ENCODE measurements at regions not wholly inside any gene's neighbourhood (a gene's known extent, or its start where the extent isn't known, plus 50 kb on each side); places are given as distances from the start of the nearest gene placed in this dataset.
"Not testable (repeated sequence)": the region's sequence is repeated elsewhere in the genome, so short reads cannot be mapped to it uniquely, and the experiment has no call there.

DNA sequence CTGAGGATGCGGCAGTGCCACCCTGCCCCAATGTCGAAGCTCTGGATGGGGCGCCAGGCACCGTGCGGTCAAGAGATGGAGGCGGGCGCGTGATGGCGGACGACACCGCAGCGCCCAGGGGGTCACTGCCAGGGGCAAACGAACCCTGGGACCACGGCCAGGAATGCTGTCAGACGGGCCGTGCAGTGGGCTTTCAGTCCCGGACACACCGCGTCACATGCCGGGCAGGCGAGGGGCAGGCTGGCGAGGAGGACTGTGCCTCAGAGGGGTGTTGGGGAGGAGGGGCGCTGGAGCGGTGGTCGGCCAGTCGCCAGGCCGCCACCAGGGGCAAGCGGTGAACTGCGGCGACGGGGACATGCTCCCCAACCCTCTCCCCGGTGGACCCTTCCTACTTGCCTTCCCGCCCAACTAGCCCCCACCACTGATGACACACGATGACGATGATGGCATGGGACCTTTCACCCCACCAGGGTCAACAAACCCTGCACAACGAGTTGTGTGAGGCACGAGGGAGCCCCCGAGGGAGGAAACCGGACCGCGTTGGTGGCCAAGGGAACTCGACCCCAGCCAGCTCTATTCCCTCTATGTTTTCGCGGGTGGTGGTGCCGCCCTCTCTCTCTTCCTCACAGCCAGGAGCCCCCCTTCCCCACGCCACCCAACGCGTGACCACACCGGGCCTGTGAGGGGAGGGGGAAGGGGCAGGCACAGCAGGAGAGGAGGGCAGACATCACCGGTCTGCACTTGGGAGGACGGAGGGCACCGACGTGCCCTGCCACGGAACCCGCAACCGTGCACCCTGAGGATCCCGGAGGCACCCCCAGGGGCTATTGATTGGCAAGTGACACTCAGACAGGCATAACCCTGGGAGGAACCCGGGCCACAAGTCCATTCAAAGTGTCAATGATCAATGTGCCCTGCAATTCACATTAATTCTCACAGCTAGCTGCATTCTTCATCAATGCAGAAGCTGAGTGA is 1960.9 kb upstream of the DEFB115 start:
- no peak for DNase-seq (ENCODE audit: low spot score)

DNA sequence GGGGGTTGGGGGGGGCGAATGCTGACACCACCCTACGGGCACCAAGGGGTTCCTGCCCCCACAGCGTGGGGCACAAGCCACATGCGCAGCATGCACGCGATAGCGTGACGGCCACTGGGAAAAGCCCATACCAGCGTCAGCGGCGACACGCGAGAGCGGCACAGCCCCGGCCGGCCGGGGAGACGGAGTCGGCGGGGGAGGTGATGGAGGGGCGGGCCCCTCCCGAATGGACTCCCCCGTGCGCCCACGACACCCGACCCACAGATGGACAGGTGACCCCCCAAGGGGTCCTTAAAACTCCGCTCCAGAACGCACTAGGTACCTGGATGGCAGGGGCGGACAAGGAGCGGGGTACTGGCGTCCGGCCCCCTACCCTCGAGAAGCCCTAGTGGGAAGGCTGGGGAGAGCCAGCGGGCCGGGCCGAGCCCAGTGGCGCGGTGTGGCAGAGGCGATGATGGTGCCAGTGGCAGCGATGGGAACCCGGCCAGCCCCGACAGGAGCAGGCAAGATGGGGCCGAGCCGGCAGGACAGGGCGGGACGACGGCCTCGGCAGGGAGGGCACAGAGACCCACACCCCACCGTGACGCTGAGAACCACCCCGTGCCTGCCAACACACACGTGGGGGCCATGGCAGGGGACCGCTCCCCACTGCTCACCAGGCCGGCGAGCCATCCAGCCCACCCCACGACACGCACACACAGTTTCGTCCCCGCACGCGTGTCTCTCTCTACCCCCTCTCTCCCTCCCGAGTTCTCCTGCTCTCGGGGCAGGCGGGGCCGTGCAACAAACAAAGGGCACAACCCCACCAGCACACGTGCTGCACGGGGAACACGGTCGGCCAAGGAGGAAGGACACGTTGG is 1959.8 kb upstream of the DEFB115 start:
- no peak for DNase-seq (ENCODE audit: low spot score)

DNA sequence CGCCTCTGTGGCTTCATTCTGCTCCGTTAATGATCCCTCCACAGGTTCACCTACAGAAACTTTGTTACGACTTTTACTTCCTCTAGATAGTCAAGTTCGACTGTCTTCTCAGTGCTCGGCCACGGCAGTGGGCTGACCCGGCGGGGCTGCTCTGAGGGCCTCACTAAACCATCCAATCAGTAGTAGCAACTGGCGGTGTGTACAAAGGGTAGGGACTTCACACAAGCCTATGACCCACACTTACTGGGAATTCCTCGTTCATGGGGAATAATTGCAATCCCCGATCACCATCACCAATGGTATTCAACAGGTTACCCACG is 1959.2 kb upstream of the DEFB115 start:
- DNase-seq (ENCODE audit: low spot score): no peak

DNA sequence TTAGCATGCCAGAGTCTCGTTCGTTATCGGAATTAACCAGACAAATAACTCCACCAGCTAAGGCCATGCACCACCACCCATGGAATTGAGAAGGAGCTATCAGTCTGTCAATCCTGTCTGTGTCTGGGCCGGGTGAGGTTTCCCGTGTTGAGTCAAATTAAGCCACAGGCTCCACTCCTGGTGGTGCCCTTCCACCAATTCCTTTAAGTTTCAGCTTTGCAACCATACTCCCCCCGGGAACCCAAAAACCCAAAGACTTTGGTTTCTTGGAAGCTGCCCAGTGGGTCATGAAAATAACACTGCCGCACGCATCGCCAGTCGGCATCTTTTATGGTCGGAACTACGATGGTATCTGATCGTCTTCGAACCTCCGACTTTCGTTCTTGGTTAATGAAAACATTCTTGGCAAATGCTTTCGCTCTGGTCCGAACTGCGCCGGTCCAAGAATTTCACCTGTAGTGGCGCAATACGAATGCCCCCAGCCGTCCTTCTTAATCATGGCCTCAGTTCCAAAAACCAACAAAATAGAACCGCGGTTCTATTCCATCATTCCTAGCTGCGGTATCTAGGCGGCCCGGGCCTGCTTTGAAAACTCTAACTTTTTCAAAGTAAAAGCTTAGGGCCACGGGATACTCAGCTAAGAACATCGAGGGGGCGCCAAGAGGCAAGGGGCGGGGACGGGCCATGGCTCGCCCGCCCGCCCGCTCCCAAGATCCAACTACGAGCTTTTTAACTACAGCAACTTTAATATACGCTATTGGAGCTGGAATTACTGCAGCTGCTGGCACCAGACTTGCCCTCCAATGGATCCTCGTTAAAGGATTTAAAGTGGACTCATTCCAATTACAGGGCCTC is 1958.5 kb upstream of the DEFB115 start:
- no peak for DNase-seq (ENCODE audit: low spot score)

DNA sequence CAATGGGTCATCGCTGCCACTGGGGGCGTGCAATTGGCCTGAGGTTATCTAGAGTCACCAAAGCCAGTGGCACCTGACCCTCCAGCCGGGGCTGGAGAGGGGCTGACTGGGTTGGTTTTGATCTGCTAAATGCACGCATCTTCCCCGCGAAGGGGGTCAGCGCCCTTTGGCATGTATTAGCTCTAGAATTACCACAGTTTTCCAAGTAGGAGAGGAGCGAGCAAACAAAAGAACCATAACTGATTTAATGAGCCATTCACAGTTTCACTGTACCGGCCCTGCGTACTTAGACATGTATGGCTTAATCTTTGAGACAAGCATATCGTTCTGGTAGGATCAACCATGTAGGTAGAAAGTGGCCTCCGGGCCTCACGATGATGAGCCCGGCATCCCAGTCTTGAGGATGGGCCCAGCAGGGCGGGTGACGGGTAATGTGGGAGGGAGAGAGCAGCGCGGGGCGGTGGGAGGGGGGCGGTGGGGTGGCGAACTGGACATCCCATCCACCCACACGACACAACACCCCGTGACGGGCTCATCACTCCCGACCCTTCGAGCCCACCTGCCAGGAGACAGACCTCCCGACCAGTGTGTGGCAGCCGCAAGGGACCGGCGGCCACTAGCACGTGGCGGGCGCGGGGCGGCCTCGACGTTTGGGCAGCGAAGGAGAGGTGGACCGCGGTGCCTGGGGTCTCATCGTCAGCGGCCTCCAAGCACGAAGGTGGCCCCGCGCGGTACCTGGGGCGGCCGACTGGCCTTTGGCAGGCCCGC is 1957.5 kb upstream of the DEFB115 start:
- DNase-seq (ENCODE audit: low spot score): no peak

DNA sequence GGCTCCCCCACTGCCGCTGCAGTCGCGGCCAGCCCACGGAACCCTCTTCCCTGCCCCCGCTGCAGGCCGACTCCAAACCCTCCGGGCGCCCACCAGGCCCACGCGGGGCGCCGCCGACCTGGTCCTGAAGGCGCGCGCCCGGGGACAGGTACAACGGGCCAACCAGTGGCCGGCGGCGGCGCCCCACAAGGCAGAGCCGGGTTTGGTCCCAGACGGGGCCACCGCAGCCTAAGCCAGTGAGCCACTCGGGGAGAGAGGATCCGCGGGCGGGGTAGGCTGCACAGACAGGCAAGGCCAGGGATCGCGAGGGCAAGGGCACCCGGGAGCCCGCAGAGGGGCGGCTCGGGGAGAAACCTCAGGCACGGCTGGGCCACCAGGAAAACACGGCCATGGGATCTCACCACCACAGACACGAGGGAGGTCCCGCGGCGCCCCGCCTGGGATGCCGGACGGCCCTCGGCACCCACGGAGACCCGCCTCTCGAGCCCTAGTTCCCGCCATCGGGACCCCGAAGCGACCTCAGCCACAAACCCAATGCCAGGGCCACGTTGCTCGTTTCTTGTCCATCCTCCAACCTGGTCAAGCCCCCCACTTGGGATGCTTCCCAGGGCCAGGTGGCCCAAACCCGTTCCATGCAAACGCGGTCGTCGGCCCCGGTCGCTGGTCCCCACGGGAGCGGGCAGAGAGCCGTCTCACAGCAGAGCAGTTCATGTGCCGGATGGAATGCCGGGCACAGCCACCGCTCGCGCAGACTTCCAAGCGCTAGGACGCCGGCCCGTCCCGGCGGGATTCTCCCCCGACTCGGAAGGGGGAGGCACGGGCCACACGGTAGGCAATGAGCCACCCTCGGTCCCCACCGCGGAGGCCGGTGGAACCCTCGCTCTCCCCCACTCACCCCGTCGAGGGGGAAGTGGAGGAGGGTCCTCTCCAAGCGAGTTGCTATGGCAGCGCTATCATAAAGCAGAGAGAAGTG is 1956.6 kb upstream of the DEFB115 start:
- DNase-seq (ENCODE audit: low spot score): no peak

DNA sequence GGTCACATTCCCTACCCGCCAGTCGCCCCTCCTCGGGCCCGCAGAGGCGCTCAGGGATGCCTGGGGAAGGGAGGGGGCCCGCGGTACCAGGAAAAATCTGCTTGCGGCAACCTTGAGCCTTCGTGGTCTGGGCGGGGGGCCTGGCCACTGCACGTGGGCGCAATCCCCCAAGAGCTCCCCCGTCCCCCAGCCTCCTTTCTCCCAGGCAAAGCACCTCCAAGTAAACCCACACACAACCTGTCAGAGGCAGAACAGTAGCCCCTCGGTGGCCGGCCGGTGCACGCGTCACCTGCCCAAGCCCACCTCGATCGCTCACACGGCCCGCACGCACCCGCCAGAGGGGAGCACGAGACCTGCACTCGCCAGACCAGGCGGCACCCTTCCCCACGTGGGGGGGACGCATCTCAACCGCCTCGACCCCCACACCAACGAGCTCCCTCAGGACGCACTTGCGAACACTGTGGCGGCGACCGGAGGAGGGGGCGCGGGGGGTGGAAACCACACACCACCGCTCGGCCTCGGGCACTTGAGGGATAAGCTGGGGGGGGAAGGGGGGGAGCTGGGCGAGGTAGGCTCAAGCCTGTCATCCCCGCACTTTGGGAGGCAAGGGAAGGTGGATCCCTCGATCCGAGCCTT is 1955.7 kb upstream of the DEFB115 start:
- no peak for DNase-seq (ENCODE audit: low spot score)

DNA sequence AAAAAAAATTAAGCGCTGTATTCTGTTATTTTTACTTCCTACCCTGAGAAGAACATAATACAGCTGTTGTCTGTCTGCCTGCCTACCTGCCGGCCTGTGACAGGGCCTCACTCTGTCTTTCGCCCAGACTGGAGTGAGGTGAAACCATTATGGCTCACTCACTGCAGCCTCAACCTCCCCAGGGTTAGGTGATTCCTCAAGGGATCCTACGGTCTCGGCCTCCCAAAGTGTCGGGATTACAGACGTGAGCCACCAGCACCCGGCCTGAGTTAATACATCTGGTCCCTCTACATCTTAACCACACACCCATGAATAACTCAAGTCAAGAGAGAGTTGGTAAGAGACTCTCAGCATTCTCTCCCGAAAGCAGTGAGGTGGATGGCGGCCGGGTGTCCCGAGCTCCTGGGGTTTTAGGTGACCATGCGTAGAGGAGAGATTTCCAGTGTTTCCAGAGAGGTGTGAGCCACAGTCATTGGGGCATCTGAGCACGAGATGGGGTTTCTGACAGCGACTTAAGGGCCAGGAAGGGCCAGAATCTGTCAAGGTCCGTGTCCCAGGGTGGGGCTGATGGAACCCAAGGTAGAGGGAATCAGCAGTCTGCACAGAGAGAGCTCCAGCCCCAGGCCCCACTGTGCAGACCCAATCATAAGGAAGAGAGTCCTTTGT is 1954.4 kb upstream of the DEFB115 start:
- DNase-seq (ENCODE audit: low spot score): no peak

DNA sequence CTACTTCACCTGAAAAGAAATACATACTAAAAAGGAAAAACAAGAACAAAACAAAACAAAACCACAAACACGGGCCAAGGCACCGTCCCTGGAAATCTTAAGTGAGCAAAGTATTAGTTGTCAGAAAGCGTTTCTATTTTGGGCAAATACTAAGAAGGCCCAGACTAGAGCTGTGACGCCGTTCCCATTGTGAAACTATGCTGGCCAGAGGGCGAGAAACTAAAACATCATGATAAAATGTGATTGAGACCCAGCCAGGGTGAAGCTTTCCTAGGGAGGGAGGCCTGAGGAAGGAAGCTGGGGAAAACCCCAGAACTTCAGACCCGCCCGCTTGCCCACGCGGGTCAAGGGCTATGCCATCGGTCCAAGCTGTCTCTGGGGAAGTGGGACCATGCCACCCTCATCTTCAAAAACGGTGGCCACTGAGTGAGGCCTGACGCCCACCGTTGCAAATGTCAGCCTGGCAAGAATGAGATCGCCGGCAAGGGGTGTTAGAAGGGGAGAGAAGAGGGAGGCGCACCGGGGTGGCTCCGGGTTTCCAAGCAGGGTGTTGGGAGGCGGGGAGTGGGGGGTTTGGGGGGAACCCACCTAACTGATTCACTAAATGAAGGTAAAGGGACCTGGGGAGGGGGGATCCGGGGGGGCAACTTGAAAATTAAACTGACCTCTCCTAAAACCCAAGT is 1950.9 kb upstream of the DEFB115 start:
- no peak for DNase-seq (ENCODE audit: low spot score)

DNA sequence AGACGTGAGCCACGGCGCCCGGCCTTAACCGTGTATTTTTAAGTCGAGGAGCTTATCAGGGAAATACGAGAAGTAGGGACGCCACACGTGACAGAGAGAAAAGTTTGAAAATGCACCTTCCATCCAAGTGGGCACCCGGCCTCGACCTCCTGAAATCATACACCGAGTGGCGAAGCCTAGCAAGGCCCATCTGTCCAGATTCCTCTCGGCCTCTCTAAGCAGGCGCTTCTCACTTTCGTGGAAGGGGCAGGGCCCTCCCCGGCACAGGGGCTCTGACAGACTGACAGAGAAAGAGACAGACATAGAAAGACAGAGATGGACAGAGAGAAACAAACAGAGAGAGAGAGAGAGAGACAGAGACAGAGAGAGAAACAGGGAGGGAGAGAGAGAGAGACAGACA is 1950.0 kb upstream of the DEFB115 start:
- not testable (repeated sequence) for DNase-seq (ENCODE audit: low spot score)

DNA sequence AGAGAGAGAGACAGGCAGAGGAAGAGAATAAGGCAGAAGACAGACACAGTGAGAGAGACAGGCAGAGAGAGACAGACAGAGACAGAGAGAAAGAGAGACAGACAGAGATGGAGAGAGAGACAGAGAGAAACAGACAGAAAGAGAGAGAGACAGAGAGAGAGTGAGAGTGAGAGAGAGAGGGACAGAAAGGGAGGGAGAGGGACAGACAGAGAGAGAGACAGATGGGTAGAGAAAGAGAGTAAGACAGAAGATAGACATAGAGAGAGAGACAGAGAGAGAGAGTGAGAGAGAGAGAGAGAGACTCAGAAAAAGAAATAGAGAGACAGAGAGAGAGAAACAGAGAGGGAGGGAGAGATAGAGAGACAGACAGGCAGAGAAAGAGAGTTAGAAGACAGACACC is 1948.5 kb upstream of the DEFB115 start:
- not testable (repeated sequence) for DNase-seq (ENCODE audit: low spot score)

DNA sequence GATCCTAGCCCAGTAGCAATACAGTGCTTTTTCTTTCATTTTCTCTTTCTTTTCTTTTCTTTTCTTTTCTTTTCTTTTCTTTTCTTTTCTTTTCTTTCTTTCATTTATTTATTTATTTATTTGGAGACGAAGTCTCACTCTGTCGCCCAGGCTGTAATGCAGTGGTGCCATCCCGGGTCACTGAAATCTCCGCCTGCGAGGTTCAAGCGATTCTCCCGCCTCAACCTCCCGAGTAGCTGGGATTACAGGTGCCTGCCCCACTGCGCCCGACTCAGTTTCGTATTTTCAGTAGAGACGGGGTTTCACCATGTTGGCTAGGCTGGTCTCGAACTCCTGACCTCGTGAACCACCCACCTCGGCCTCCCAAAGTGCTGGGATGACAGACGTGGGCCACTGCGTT is 1948.0 kb upstream of the DEFB115 start:
- not testable (repeated sequence) for DNase-seq (ENCODE audit: low spot score)

DNA sequence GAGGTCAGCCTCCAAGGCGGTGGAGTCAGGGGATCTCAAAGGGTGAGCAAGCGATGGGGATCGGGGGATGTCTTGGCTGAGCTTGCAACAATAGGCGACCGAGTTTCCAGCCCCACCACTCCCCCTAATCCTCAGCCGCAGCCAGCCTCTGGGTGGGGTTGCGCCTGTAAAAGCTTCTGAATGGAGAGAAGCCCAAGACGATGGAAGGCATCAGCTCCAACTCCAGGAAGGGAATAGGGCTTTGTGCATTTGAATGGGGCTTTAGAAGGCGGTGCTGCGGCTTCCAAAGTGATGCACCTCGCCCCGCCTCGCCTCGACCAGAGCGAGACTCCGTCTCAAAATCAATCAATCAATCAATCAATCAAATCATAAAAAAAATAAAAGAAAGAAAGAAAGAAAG is 1946.4 kb upstream of the DEFB115 start:
- not testable (repeated sequence) for DNase-seq (ENCODE audit: low spot score)

DNA sequence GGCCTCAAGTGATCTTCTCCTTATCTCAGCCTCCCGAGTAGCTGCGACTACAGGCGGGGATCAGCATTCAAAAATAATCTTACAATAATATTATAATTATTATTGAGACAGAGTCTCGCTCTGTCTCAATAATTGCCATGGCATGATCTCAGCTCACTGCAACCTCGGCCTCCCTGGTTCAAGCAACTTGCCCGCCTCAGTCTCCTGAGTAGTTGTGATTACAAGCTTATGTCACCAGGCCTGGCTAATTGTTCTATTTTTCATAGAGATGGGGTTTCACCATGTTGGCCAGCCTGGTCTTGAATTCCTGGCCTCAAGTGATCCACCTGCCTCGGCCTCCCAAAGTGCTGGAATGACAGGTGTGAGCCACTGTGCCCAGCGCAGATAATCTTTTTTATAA is 1944.8 kb upstream of the DEFB115 start:
- DNase-seq (ENCODE audit: low spot score): not testable (repeated sequence)

DNA sequence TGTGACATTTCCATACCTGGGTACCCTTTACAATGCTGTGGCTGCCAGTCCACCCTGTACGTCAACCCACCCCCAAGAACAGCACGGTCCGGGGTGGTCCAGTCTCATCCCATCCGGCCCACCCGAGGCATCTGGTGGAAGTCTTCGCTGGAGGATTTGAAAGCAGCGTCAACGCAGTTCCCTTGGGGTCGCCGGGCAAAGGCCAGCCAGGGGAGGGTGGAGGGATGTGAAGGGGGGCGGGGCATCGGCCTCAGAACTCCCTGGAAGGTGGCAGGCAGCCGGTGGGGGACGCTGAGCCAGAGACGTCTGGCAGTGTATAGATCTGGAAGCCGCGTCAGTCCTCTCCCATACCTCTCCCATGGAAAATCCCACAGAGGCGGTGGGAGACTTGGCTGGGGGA is 1944.0 kb upstream of the DEFB115 start:
- DNase-seq (ENCODE audit: low spot score): no peak

DNA sequence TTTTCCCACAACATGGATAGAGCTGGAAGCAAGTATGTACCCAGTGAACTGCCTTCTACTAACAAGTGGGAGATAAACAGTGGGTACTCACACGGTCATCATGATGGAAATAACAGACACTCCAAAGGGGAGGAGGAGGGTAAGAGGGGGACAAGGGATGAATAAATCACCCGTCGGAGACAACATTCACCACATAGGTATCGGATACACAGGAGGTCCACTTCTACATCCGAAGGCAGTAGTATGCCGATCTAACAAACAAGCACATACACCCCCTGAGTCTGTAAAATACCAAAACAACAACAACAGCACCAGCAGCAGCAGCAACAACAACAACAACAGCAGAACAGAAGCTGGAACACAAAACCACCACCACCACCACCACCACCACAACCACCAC is 1943.2 kb upstream of the DEFB115 start:
- DNase-seq (ENCODE audit: low spot score): no peak

DNA sequence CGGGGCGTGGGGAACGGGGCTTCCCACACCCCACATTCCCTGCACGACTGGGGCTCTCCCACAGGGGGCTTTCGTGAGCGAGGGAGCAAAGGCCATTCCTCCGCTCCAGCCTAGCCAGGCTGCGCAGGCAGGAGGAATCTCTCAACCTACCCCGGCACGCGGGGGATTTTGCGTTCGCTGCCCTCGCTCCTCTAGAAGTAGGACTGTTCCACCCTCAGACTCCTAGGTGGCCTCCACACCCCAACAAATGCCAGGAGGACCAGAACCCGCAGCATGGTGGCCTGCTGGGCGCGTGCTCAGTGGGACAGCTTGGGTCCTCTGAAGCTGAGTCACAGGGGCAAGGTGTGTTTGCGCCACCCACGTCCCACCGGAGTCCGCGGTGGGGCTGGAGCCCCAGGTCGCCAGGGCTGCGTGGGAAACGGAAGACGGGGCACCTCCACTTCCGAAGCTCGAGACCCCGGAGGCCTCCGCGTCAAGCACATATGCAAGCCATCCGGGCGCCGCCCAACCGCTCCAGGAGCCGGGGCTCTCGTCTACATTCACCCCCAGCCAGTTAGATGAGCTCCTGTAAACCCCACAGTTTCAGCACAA is 1938.5 kb upstream of the DEFB115 start:
- no peak for DNase-seq (ENCODE audit: low spot score)

DNA sequence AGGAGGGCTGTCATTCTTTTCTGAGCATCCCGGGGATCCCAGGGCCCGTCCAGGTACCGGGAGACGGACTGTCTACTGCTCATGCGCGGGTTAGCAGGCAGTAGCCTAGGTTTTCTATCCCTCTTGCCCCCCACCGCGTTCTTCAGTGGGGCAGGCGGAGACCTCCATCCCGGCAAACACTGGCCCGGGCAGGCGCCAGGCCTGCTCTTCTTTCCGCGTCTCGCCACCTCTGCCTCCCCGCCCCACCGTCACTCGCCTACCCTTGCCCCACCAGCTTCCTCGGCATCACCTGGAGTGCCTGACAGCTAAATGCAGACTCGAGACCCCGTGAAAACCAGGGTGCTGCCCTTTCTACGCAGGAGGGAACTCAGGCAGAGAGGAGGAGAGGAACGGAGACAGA is 1937.7 kb upstream of the DEFB115 start:
- no peak for DNase-seq (ENCODE audit: low spot score)
